Prostate gland (tissue), 2 donors: ENCODE measurements at regions not wholly inside any gene's neighbourhood (a gene's known extent, or its start where the extent isn't known, plus 50 kb on each side); places are given as distances from the start of the nearest gene placed in this dataset.
"Not testable (repeated sequence)": the region's sequence is repeated elsewhere in the genome, so short reads cannot be mapped to it uniquely, and the experiment has no call there.

Experiments used
- DNase-seq: peaks from one replicate; pipeline ENCODE4 v3.0.0-alpha.2; 2019; ENCODE audit warnings: low spot score
- H3K27ac ChIP-seq, 2 donors: fragments of 200-600 bp; sonication (generic); 2 replicates each; pipeline ENCODE4 v1.5.1; 2017 to 2019
- H3K27me3 ChIP-seq: fragments of 200-600 bp; sonication (generic); replicated peaks from 2 replicates; pipeline ENCODE4 v1.5.1; 2019; ENCODE audit not compliant: insufficient read depth
- H3K36me3 ChIP-seq, 2 donors: fragments of 200-600 bp; sonication (generic); 1 replicate in 1 of 2; 2 replicates in 1 of 2; pipeline versions ENCODE4 v1.5.1 to v1.8.1; 2017 to 2019
- H3K4me1 ChIP-seq: fragments of 200-600 bp; sonication (generic); replicated peaks from 2 replicates; pipeline ENCODE4 v1.5.1; 2019
- H3K4me3 ChIP-seq, 2 donors: fragments of 200-600 bp; sonication (generic); 2 replicates each; pipeline ENCODE4 v1.5.1; 2017 to 2019
- H3K9me3 ChIP-seq: fragments of 200-600 bp; sonication (generic); 2 replicates; pipeline ENCODE4 v1.5.1; 2017
- POLR2A ChIP-seq: fragments of 450-650 bp; IDR thresholded peaks from one replicate; pipeline ENCODE4 v1.6.1; 2016; ENCODE audit warnings: antibody characterized with exemption, mild to moderate bottlenecking
- POLR2AphosphoS5 ChIP-seq: sonication (generic); formaldehyde crosslinking; IDR thresholded peaks from one replicate; pipeline ENCODE4 v1.6.1; 2017; ENCODE audit warnings: antibody characterized with exemption
- WGBS: methylation state at CpG from one replicate; pipeline ENCODE4 v1.1.5; 2018; 5-methylcytosine and 5-hydroxymethylcytosine counted together
- intact Hi-C: fragments of 100-400 bp; cut with DNase I; formaldehyde crosslinking; loops from one replicate; pipeline ENCODE4 v1.14.2; 2022
- TF ChIP-seq, protein P1 (sequence below), 4 experiments: fragments of 200-600 bp in 2 of 4; fragments of 450-650 bp in 2 of 4; sonication (generic) in 2 of 4; IDR thresholded peaks; 1 replicate in 3 of 4; 2 replicates in 1 of 4; pipeline ENCODE4 v1.5.1; 2016 to 2019; ENCODE audit warnings: antibody characterized with exemption in 4 of 4, mild to moderate bottlenecking in 2 of 4, moderate library complexity in 2 of 4

DNA sequence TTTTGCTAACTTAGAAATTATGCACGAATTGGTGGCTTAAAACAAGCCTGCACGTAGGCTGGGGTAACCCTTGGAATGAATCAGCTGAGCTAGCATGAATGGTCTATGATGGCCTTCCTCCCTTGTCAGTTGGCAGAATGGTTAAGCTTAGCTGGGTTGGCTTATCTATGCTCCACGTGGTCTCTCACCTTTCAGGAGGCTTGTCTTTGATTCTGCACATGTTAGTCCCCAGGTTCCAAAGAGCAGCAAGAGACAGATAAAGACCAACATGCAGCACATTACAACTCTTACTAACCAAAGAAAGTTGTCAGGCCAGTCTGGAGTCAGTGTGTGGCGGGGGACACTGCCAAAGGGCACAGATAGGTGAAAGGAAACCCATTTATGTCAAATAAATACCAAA is 700.9 kb upstream of the SYT4 start:
- 89% methylated on average over 4 of the region's 4 CpGs for WGBS
- TF ChIP-seq, protein P1, sequence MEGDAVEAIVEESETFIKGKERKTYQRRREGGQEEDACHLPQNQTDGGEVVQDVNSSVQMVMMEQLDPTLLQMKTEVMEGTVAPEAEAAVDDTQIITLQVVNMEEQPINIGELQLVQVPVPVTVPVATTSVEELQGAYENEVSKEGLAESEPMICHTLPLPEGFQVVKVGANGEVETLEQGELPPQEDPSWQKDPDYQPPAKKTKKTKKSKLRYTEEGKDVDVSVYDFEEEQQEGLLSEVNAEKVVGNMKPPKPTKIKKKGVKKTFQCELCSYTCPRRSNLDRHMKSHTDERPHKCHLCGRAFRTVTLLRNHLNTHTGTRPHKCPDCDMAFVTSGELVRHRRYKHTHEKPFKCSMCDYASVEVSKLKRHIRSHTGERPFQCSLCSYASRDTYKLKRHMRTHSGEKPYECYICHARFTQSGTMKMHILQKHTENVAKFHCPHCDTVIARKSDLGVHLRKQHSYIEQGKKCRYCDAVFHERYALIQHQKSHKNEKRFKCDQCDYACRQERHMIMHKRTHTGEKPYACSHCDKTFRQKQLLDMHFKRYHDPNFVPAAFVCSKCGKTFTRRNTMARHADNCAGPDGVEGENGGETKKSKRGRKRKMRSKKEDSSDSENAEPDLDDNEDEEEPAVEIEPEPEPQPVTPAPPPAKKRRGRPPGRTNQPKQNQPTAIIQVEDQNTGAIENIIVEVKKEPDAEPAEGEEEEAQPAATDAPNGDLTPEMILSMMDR (IDR thresholded peaks at IDR 0.05): no peak
- TF ChIP-seq POLR2A (no peak), POLR2AphosphoS5 (no peak)

DNA sequence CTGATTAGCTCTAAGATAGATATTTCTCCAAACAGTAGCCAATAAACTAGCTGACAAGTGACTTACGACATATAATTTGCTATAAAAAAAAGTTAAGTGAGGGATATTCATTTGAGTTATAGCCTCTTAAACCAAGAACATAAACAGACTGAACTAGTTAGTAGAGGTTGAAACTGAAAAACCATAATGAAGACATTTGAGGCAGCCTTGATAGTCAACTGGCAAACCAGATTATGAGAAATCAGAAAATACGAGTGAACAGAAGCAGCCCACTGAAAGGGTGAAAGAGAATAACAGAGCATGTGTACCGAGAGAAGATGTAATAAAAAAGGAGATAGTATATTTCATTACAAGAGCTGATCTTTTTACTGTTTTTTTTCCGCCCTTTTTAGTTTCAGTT is 698.1 kb upstream of the SETBP1 start:
- Histone ChIP-seq H3K27ac (no peak overlapping the region), H3K27me3 (no peaks in the 10 kb centered on the region), H3K4me1 (no peaks in the 10 kb centered on the region), H3K4me3 (no peak overlapping the region), H3K36me3 (no peaks in the 10 kb centered on the region), H3K9me3 (no peaks in the 10 kb centered on the region)
- intact Hi-C loops: no loop called here
- TF ChIP-seq POLR2AphosphoS5: no peak
- no peak for TF ChIP-seq POLR2A
- TF ChIP-seq, protein P1 (IDR thresholded peaks at IDR 0.05): no peak
- 24% methylated on average over 4 of the region's 4 CpGs for WGBS
- no peak for DNase-seq

More for the DNA sequence above, 700.9 kb upstream of the SYT4 start:
- Histone ChIP-seq H3K27me3 (no peaks in the 10 kb centered on the region), H3K4me3 (no peak overlapping the region), H3K4me1 (no peaks in the 10 kb centered on the region), H3K27ac (no peak overlapping the region), H3K9me3 (no peaks in the 10 kb centered on the region), H3K36me3 (no peaks in the 10 kb centered on the region)
- intact Hi-C loops: no loop called here
- no peak for DNase-seq

DNA sequence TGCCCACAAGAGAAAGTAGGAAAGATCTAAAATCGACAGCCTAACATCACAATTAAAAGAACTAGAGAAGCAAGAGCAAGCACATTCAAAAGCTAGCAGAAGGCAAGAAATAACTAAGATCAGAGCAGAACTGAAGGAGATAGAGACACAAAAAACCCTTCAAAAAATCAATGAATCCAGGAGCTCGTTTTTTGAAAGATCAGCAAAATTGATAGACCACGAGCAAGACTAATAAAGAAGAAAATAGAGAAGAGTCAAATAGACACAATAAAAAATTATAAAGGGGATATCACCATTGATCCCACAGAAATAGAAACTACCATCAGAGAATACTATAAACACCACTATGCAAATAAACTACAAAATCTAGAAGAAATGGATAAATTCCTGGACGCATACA is 693.6 kb upstream of the SETBP1 start:
- H3K36me3 ChIP-seq, DNase-seq, H3K4me1 ChIP-seq, H3K27me3 ChIP-seq, H3K27ac ChIP-seq, H3K4me3 ChIP-seq, H3K9me3 ChIP-seq, intact Hi-C loops: not testable (repeated sequence)
- WGBS: 76% methylated on average over 4 of the region's 4 CpGs

DNA sequence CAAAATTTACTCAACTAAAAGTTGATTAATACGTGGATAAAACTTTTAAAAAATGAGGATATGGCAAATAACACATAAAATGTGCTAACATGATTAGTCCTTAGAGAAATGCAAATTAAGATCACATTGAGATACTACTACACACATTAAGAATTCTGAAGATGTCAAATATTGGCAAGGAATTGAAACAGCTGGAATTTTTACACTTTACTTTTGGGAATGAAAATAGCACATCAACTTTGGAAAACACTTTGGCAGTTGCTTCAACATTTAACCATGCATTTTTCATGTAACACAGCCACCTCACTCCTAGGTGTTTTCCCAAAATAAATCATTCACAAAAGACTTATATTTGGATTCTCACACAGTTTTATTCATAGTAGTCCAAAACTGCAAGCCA is 687.9 kb upstream of the SETBP1 start:
- 91% methylated on average over 1 of the region's 1 CpG for WGBS
- Histone ChIP-seq H3K27me3 (no peaks in the 10 kb centered on the region), H3K4me3 (no peak overlapping the region), H3K36me3 (no peaks in the 10 kb centered on the region), H3K4me1 (no peaks in the 10 kb centered on the region), H3K9me3 (no peaks in the 10 kb centered on the region), H3K27ac (no peak overlapping the region)
- TF ChIP-seq, protein P1 (IDR thresholded peaks at IDR 0.05): no peak
- no peak for TF ChIP-seq POLR2AphosphoS5
- DNase-seq: no peak
- intact Hi-C loops: no loop called here

DNA sequence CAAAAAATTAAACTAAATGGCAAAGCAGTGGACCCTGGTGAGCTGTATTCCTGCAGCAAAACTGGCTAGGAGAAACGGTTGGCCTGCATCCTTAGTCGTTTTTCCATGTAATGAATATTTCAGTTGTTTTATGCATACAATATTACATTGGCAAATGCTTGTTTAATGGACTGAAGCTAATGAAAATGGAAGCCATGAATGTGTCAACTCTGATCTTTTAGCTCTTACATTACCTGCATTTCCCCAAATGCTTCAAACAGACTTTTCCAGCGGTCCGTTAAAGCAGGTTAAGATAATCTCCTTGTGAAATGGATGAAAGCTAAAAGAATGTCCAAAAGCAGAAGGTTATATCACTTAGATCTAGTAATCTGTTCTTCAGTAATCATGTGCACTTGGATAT is 686.3 kb upstream of the SETBP1 start:
- H3K4me3 ChIP-seq: no peak overlapping the region
- no peaks in the 10 kb centered on the region for H3K27me3 ChIP-seq
- WGBS: 79% methylated on average over 4 of the region's 4 CpGs
- no peaks in the 10 kb centered on the region for H3K36me3 ChIP-seq
- TF ChIP-seq POLR2A (no peak), POLR2AphosphoS5 (no peak)
- TF ChIP-seq, protein P1 (IDR thresholded peaks at IDR 0.05): no peak
- H3K9me3 ChIP-seq: no peaks in the 10 kb centered on the region
- no peaks in the 10 kb centered on the region for H3K4me1 ChIP-seq
- no peak overlapping the region for H3K27ac ChIP-seq
- DNase-seq: no peak
- intact Hi-C loops: no loop called here
